ENCODE measurements at regions not wholly inside any gene's neighbourhood (a gene's known extent, or its start where the extent isn't known, plus 50 kb on each side); places are given as distances from the start of the nearest gene placed in this dataset.

- Histone ChIP-seq H2BK15ac (ENCODE audit: low read length) (no peak overlapping the region), H3K9ac (replicated peaks in 1 of 4; ENCODE audit: extremely low read depth in 1 of 4, low read depth in 3 of 4, low read length in 3 of 4) (no peak overlapping the region), H3K36me3 (ENCODE audit: control insufficient read depth in 2 of 4, insufficient read depth in 4 of 4, low read length in 3 of 4) (no peaks in the 10 kb centered on the region; a peak in 1 of 8 replicates), H3K23ac (ENCODE audit: insufficient read length) (no peak overlapping the region), H2AK5ac (ENCODE audit: low read depth, low read length) (no peak overlapping the region), H3K4me1 (replicated peaks in 1 of 4; ENCODE audit: control insufficient read depth in 3 of 4, insufficient read depth in 4 of 4, low read length in 3 of 4) (no peaks in the 10 kb centered on the region; a peak in 1 of 7 replicates), H3K9me3 (ENCODE audit: insufficient read depth in 2 of 2, low read depth in 1 of 2, low read length in 1 of 2) (peaks cover under 1 to 6% of the 10 kb centered on the region in 2 experiments), H4K5ac (ENCODE audit: insufficient read length, low read depth, low read length) (peak overlapping the region; percentile 23), H2BK20ac (ENCODE audit: low read length) (no peak overlapping the region), H4K8ac (ENCODE audit: extremely low read depth, insufficient read depth, low read length) (no peak overlapping the region), H3K14ac (ENCODE audit: insufficient read length) (no peak overlapping the region), H3K23me2 (ENCODE audit: low read depth, low read length) (no peaks in the 10 kb centered on the region), H3K27me3 (replicated peaks in 1 of 4; ENCODE audit: control insufficient read depth in 3 of 4, extremely low read depth in 1 of 4, insufficient read depth in 3 of 4, low read length in 3 of 4) (no peaks in the 10 kb centered on the region), H3K56ac (replicated peaks; ENCODE audit: insufficient read length, low read depth, low read length) (no peak overlapping the region), H2BK120ac (replicated peaks; ENCODE audit: low read depth, low read length) (no peak overlapping the region), H2AFZ (ENCODE audit: low read length) (no peak overlapping the region), H2BK12ac (ENCODE audit: low read depth, low read length) (no peak overlapping the region), H2BK5ac (ENCODE audit: low read depth, low read length) (no peak overlapping the region), H3K4me2 (ENCODE audit: insufficient read depth in 1 of 2, low read depth in 2 of 2, low read length in 2 of 2) (no peak overlapping the region), H4K91ac (replicated peaks; ENCODE audit: insufficient read length, low read length) (no peak overlapping the region), H3K79me1 (ENCODE audit: low read depth, low read length) (no peaks in the 10 kb centered on the region), H4K20me1 (replicated peaks in 1 of 2; ENCODE audit: control insufficient read depth in 1 of 2, insufficient read depth in 2 of 2, low read length in 2 of 2) (no peaks in the 10 kb centered on the region), H3K4ac (replicated peaks; ENCODE audit: insufficient read length, low read depth, low read length) (no peak overlapping the region), H3K18ac (ENCODE audit: extremely low read depth, low read length) (peak overlapping the region; percentile 48; the same call in 1 of the 2 replicates), H3K79me2 (ENCODE audit: control insufficient read depth in 1 of 2, insufficient read depth in 2 of 2, low read length in 2 of 2) (no peaks in the 10 kb centered on the region), H3K27ac (ENCODE audit: low read depth, low read length) (no peak overlapping the region), H3K4me3 (ENCODE audit: extremely low read depth in 1 of 4, insufficient read depth in 2 of 4, low read depth in 3 of 4, low read length in 4 of 4) (no peak overlapping the region)
- ChIA-PET CTCF (ENCODE audit: partially characterized antibody) (no interaction called here), POLR2A (ENCODE audit: partially characterized antibody) (no interaction called here)
- FAIRE-seq (no peak), DNase-seq (ENCODE audit: low read depth in 1 of 2, low spot score in 2 of 2) (no peak)
- TF ChIP-seq SIRT6 (IDR thresholded peaks at IDR 0.05; ENCODE audit: low read length), result no peak
- TF ChIP-seq KDM5A (IDR thresholded peaks at IDR 0.05; ENCODE audit: low read length), result no peak
- no peak for TF ChIP-seq CHD1 (IDR thresholded peaks at IDR 0.05; ENCODE audit: low read depth, low read length)
- no peak for TF ChIP-seq TBP (IDR thresholded peaks at IDR 0.05; ENCODE audit: low read depth, low read length)
Measured at GRCh38 chr7:52980129-52980528, 55.3 kb upstream of the POM121L12 start.

Data from H1 (cell line).